Effector memory CD4-positive, alpha-beta T cell (primary cell): ENCODE measurements at regions not wholly inside any gene's neighbourhood (a gene's known extent, or its start where the extent isn't known, plus 50 kb on each side); places are given as distances from the start of the nearest gene placed in this dataset.

Experiments used
- DNase-seq, 3 donors: peaks; one replicate each; pipeline ENCODE4 v3.0.0-alpha.2; 2020
- H3K27ac ChIP-seq: 2 replicates; pipeline ENCODE4 v1.7.0; 2013; ENCODE audit warnings: mild to moderate bottlenecking, low read length, moderate library complexity; ENCODE audit not compliant: insufficient read depth, poor library complexity, severe bottlenecking
- H3K27me3 ChIP-seq: replicated peaks from 2 replicates; pipeline ENCODE4 v1.7.0; 2013; ENCODE audit warnings: mild to moderate bottlenecking, low read length; ENCODE audit not compliant: insufficient read depth, control insufficient read depth, poor library complexity, severe bottlenecking
- H3K36me3 ChIP-seq: 2 replicates; pipeline ENCODE4 v1.7.0; 2013; ENCODE audit warnings: mild to moderate bottlenecking, low read length, moderate library complexity; ENCODE audit not compliant: control insufficient read depth, insufficient read depth
- H3K4me1 ChIP-seq: 2 replicates; pipeline ENCODE4 v1.7.0; 2013; ENCODE audit warnings: low read length, mild to moderate bottlenecking; ENCODE audit not compliant: control insufficient read depth, insufficient read depth, poor library complexity, severe bottlenecking
- H3K4me3 ChIP-seq: 2 replicates; pipeline ENCODE4 v1.7.0; 2013; ENCODE audit warnings: low read length, low read depth, mild to moderate bottlenecking; ENCODE audit not compliant: insufficient read depth, poor library complexity, severe bottlenecking
- H3K9me3 ChIP-seq: 2 replicates; pipeline ENCODE4 v1.7.0; 2013; ENCODE audit warnings: mild to moderate bottlenecking, low read length, moderate library complexity; ENCODE audit not compliant: control insufficient read depth

DNA sequence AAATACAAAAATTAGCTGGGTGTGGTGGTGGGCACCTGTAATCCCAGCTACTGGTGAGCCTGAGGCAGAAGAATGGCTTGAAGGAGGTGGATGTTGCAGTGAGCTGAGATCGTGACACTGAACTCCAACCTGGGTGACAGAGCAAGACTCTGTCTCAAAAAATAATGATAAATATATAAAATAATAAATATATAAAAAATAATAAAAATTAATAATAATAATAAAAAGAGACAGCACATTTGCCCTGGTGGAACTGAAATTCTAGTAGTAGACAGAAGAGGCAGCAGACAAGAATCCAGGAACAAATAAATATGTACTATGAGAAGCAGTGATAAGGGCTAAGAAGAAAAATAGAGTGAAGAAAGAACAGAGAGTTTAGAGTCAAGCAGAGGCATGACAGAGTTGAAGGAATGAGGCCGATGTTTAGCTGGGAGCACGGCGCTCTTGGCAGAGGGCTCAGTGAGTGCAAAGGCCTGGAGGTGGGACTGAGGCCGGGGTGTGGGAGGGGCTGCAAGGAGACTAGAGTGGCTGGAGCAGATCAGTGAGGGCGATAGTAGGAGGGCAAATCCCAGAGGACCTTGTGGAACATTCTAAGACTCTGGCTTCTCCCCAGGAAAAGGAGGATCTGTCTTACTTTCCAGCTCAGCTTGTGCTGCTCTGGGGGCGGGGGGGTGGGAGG, 410.3 kb downstream of the MN1 start:
- no peaks in the 10 kb centered on the region for H3K9me3 ChIP-seq
- no peaks in the 10 kb centered on the region for H3K27me3 ChIP-seq
- no peak for DNase-seq

DNA sequence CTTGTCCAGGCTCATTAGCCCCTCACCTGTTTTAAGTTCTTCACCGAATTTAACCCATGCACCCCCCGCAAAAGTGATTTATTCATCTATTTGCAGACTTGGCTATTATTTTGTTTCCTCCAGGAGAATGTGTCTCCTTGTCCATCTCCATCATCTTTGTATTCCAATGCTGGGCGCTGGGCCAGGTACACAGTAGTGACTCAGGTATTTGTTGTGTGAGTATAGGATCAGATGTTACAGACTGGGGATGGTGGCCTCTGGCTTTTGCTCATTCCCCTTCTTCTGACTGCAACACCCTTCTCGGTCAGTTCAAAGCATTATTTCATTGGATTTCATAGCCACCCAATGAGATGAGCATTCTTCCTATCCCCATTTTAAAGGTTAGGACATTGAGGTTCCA, 408.2 kb downstream of the MN1 start:
- no peaks in the 10 kb centered on the region for H3K9me3 ChIP-seq
- no peak overlapping the region for H3K27ac ChIP-seq
- H3K36me3 ChIP-seq = no peaks in the 10 kb centered on the region
- no peak for DNase-seq
- H3K4me3 ChIP-seq = no peak overlapping the region
- H3K27me3 ChIP-seq = no peaks in the 10 kb centered on the region
- H3K4me1 ChIP-seq = no peaks in the 10 kb centered on the region

More for the DNA sequence above, 410.3 kb downstream of the MN1 start:
- H3K4me1 ChIP-seq = no peaks in the 10 kb centered on the region
- no peak overlapping the region for H3K4me3 ChIP-seq
- no peaks in the 10 kb centered on the region for H3K36me3 ChIP-seq
- no peak overlapping the region for H3K27ac ChIP-seq

DNA sequence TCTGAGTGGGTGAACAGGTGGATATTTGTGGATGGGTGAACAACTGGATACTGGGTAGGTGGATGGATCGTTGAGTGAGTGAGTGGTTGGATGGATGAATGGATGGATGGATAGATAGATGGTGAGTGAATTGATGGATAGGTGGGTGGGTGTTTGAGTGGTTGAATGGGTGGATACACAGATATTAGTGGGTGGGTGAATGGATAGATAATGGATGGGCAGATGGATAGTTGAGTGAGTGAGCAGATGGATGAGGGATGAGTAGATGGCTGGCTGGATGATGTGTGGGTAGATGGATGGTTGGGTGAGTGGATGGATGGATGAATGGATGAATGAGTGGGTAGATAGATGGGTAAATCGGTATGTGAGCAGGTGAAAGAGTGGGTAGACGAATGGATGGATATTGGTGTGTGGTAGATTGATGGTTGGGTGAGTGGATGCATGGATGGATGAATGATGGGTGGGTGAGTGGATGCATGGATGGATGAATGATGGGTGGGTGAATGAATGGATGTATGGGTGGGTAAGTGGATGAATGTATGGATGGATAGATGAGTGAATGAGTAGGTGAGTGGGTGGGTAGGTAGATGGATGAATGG, 406.7 kb downstream of the MN1 start:
- Histone ChIP-seq H3K36me3 (no peaks in the 10 kb centered on the region), H3K9me3 (no peaks in the 10 kb centered on the region), H3K27me3 (no peaks in the 10 kb centered on the region), H3K4me1 (no peaks in the 10 kb centered on the region), H3K4me3 (no peak overlapping the region), H3K27ac (no peak overlapping the region)
- DNase-seq = no peak

DNA sequence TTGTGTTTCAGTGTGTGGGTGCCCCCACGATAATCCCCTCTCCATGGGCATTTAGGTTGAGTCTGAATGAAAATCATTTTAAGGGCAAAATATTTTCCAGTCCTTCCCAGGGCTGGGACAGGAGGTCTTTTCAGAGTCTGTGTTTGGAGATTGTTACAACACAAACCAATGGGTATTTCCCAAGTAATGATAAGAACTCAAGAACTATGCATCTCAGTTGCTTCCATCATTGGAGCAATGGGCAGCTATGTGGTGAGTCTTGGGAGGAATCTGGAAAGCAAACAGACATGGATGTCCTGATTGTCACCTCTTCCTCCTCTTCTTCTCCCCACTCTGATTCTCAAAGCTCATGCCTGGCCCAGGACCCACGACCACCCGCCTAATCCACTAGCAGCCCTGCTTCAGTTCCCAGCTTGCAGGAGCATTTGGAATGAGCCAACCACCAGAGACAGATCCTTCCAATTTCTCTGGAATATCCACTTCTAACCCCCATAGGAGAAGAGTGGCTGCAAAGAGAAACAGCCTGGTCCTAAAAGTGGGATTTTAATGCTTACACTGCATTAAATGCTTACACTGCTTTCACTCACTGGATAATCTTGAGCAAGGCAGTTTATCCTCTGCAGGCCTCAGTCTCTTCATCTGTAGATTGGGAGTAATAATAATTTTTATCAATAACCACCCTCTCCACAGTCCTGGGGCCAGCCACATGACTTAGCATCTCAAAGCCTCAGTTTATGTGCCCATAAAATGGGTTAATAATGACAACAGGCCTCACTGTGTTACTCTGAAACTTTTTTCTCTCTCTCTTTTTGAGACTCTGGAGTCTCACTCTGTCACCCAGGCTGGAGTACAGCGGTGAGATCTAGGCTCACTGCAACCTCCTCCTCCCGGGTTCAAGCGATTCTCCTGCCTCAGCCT, 404.3 kb downstream of the MN1 start:
- Histone ChIP-seq H3K4me1 (no peaks in the 10 kb centered on the region), H3K36me3 (no peaks in the 10 kb centered on the region), H3K27ac (no peak overlapping the region), H3K9me3 (no peaks in the 10 kb centered on the region), H3K4me3 (no peak overlapping the region), H3K27me3 (no peaks in the 10 kb centered on the region)
- DNase-seq = no peak

DNA sequence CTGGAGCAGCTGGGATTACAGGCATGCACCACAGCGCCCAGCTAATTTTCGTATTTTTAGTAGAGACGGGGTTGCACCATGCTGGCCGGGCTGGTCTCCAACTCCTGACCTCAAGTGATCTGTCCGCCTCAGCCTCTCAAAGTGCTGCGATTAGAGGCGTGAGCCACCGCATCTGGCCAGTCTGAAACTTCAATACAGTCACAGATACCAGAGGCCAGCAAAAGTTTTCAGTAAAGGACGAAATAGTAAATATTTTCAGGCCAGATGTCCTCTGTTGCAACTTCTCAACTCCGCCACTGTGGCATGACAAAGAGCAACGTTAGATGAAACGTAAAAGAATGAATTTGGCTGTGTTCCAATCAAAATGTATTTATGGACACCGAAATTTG, 403.6 kb downstream of the MN1 start:
- no peaks in the 10 kb centered on the region for H3K4me1 ChIP-seq
- no peaks in the 10 kb centered on the region for H3K27me3 ChIP-seq
- H3K4me3 ChIP-seq = no peak overlapping the region
- no peak for DNase-seq
- H3K36me3 ChIP-seq = no peaks in the 10 kb centered on the region
- H3K27ac ChIP-seq = no peak overlapping the region
- no peaks in the 10 kb centered on the region for H3K9me3 ChIP-seq

DNA sequence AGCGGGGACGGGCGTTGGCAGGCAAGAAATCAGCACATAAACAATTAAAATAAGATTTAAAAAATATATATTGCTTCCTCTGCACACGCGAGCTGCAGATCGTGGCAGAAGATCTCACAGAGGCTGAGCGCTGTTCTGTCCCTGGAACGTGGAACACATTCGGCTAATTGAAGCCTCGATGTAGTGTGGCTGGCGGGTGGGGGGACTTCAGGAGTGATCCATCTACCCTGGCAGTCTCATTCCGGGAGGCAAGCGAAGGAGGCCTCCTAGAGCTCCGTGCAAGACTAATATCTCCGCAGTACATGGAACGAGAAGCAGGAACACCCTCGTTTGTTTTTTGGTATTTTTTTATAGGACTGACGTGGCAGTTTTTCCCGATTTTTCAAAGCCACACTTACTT, 402.4 kb downstream of the MN1 start:
- Histone ChIP-seq H3K36me3 (no peaks in the 10 kb centered on the region), H3K9me3 (no peaks in the 10 kb centered on the region), H3K4me1 (no peaks in the 10 kb centered on the region), H3K27me3 (no peaks in the 10 kb centered on the region), H3K4me3 (no peak overlapping the region), H3K27ac (no peak overlapping the region)
- DNase-seq = no peak

DNA sequence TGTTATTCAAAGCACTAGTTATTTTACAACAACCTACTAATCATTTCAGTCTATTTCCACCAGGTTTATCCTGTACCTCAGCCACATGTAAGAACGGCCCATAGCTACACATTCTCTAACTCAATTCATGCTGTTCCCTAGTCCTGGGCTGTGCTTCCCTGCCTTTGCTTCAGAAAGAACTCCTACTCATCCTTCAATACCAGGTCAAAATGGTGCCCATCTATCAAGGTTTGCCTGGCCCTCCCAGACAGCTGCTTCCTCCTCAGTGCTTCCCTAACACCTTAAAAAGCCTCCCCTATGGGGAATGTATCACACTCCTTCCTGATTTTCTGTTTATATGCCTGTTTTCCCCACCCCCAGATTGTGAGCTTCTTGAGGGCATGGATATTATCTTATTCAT, 400.7 kb downstream of the MN1 start:
- Histone ChIP-seq H3K27me3 (no peaks in the 10 kb centered on the region), H3K27ac (no peak overlapping the region), H3K36me3 (no peaks in the 10 kb centered on the region), H3K4me1 (no peaks in the 10 kb centered on the region), H3K4me3 (no peak overlapping the region), H3K9me3 (no peaks in the 10 kb centered on the region)
- DNase-seq = no peak

DNA sequence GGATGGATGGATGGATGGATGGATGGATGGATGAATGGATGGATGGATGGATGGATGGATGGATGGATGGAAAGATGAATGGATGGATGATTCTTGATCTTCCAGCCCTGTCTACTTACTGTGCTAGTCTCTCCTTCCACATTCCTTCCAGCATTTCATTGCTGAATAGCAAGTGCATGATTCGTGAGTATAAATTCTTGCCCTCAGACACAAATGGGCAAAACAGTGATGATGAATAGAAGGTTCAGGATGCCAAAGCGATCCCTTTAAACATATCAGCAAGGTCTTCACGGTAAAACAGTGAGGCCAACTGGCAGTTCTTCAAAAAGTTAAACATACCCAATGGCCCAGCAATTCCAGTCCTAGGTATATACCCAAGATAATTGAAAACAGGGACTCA, 400.2 kb downstream of the MN1 start:
- no peaks in the 10 kb centered on the region for H3K4me1 ChIP-seq
- H3K36me3 ChIP-seq = no peaks in the 10 kb centered on the region
- H3K27me3 ChIP-seq = no peaks in the 10 kb centered on the region
- H3K4me3 ChIP-seq = no peak overlapping the region
- no peak for DNase-seq
- no peaks in the 10 kb centered on the region for H3K9me3 ChIP-seq
- H3K27ac ChIP-seq = no peak overlapping the region

DNA sequence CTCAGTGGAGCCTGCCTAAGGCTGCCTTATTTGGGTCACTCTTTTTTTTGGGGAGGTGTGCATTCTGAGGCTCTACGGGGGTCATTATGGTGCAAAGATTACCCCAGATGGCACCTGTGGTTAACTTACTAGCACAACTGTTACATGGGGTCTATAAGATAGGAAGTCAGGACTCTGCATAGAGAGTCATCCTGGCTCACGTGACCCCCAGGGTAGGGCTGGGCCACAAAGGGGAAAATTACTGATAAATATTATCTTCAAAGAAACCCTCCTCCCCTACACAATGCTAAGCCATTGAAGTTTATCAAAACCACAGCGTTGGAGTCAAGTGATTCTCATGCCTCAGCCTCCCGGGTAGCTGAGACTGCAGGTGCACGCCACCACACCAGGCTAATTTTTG, 397.1 kb downstream of the MN1 start:
- no peak for DNase-seq

More for the DNA sequence above, 397.1 kb downstream of the MN1 start:
- no peaks in the 10 kb centered on the region for H3K9me3 ChIP-seq
- no peaks in the 10 kb centered on the region for H3K4me1 ChIP-seq
- H3K27me3 ChIP-seq = no peaks in the 10 kb centered on the region
- H3K27ac ChIP-seq = no peak overlapping the region
- no peaks in the 10 kb centered on the region for H3K36me3 ChIP-seq
- H3K4me3 ChIP-seq = no peak overlapping the region
